ENCODE measurements at regions not wholly inside any gene's neighbourhood (a gene's known extent, or its start where the extent isn't known, plus 50 kb on each side); places are given as distances from the start of the nearest gene placed in this dataset.
A peak's percentile ranks its signal among the peaks of the same experiment; 100 is the strongest.

- no peak for DNase-seq (ENCODE audit: low read depth)
Observed at GRCh38 chr1:239735111-239735510, 348.7 kb downstream of the CHRM3 start.

GRCh38 chr1:239736479-239736878, 350.1 kb downstream of the CHRM3 start:
- no peak for DNase-seq (ENCODE audit: low read depth)

- no peak for DNase-seq (ENCODE audit: low read depth)
Observed at GRCh38 chr1:239739375-239739774, 352.3 kb upstream of the FMN2 start.

GRCh38 chr1:239739919-239740318, 351.8 kb upstream of the FMN2 start:
- DNase-seq (ENCODE audit: low read depth): no peak

- no peak for DNase-seq (ENCODE audit: low read depth)
Observed at GRCh38 chr1:239742416-239743109, 349.1 kb upstream of the FMN2 start.

GRCh38 chr1:239744851-239745250, 346.8 kb upstream of the FMN2 start:
- DNase-seq (ENCODE audit: low read depth): no peak

GRCh38 chr1:239755107-239755912, 336.4 kb upstream of the FMN2 start:
- no peak for DNase-seq (ENCODE audit: low read depth)

- DNase-seq (ENCODE audit: low read depth): peak; percentile 74
Observed at GRCh38 chr1:239757716-239758115, 334.0 kb upstream of the FMN2 start.

GRCh38 chr1:239758756-239759155, 332.9 kb upstream of the FMN2 start:
- DNase-seq (ENCODE audit: low read depth): no peak

GRCh38 chr1:239761509-239761908, 330.2 kb upstream of the FMN2 start:
- no peak for DNase-seq (ENCODE audit: low read depth)

- DNase-seq (ENCODE audit: low read depth): peak; percentile 23
Observed at GRCh38 chr1:239763850-239764249, 327.8 kb upstream of the FMN2 start.

- no peak for DNase-seq (ENCODE audit: low read depth)
Observed at GRCh38 chr1:239764546-239764945, 327.1 kb upstream of the FMN2 start.

GRCh38 chr1:239765163-239765562, 326.5 kb upstream of the FMN2 start:
- peak; percentile 35 for DNase-seq (ENCODE audit: low read depth)

- DNase-seq (ENCODE audit: low read depth): no peak
Observed at GRCh38 chr1:239771550-239771949, 320.1 kb upstream of the FMN2 start.

GRCh38 chr1:239772446-239772845, 319.2 kb upstream of the FMN2 start:
- peak; percentile 43 for DNase-seq (ENCODE audit: low read depth)

- peak; percentile 17 for DNase-seq (ENCODE audit: low read depth)
Observed at GRCh38 chr1:239775466-239775865, 316.2 kb upstream of the FMN2 start.

GRCh38 chr1:239778208-239778813, 313.4 kb upstream of the FMN2 start:
- DNase-seq (ENCODE audit: low read depth): no peak

GRCh38 chr1:239779962-239780361, 311.7 kb upstream of the FMN2 start:
- no peak for DNase-seq (ENCODE audit: low read depth)

GRCh38 chr1:239784896-239785295, 306.8 kb upstream of the FMN2 start:
- DNase-seq (ENCODE audit: low read depth): no peak

- DNase-seq (ENCODE audit: low read depth): no peak
Observed at GRCh38 chr1:239785576-239785975, 306.1 kb upstream of the FMN2 start.

- no peak for DNase-seq (ENCODE audit: low read depth)
Observed at GRCh38 chr1:239786464-239786863, 305.2 kb upstream of the FMN2 start.

GRCh38 chr1:239792157-239792556, 299.5 kb upstream of the FMN2 start:
- no peak for DNase-seq (ENCODE audit: low read depth)

GRCh38 chr1:239795304-239795703, 296.4 kb upstream of the FMN2 start:
- no peak for DNase-seq (ENCODE audit: low read depth)
